ENCODE measurements at regions not wholly inside any gene's neighbourhood (a gene's known extent, or its start where the extent isn't known, plus 50 kb on each side); places are given as distances from the start of the nearest gene placed in this dataset.

GRCh38 chr6:132133736-132134445 is 182.7 kb upstream of the CCN2 start:
- TF ChIP-seq EZH2 (optimal IDR thresholded peaks at IDR 0.05; ENCODE audit: low read depth, low read length): no peak
- TF ChIP-seq, protein P1, sequence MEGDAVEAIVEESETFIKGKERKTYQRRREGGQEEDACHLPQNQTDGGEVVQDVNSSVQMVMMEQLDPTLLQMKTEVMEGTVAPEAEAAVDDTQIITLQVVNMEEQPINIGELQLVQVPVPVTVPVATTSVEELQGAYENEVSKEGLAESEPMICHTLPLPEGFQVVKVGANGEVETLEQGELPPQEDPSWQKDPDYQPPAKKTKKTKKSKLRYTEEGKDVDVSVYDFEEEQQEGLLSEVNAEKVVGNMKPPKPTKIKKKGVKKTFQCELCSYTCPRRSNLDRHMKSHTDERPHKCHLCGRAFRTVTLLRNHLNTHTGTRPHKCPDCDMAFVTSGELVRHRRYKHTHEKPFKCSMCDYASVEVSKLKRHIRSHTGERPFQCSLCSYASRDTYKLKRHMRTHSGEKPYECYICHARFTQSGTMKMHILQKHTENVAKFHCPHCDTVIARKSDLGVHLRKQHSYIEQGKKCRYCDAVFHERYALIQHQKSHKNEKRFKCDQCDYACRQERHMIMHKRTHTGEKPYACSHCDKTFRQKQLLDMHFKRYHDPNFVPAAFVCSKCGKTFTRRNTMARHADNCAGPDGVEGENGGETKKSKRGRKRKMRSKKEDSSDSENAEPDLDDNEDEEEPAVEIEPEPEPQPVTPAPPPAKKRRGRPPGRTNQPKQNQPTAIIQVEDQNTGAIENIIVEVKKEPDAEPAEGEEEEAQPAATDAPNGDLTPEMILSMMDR (IDR thresholded peaks at IDR 0.05; ENCODE audit: low read length): no peak
- TF ChIP-seq EZH2phosphoT487 (IDR thresholded peaks at IDR 0.05; ENCODE audit: low read length): no peak

All from MM.1S (cell line).